H1 (cell line): ENCODE measurements at regions not wholly inside any gene's neighbourhood (a gene's known extent, or its start where the extent isn't known, plus 50 kb on each side); places are given as distances from the start of the nearest gene placed in this dataset.

Experiments
- TF ChIP-seq, protein P1 (sequence below), 3 experiments: IDR thresholded peaks; 1 replicate in 2 of 3; 2 replicates in 1 of 3; pipeline versions ENCODE4 v1.5.1 to v1.6.1; 2011; ENCODE audit warnings: low read length in 3 of 3, mild to moderate bottlenecking in 3 of 3, inconsistent platforms in 2 of 3, low read depth in 1 of 3, moderate library complexity in 1 of 3; ENCODE audit not compliant: insufficient read depth in 1 of 3; ENCODE audit errors: control extremely low read depth in 1 of 3

DNA sequence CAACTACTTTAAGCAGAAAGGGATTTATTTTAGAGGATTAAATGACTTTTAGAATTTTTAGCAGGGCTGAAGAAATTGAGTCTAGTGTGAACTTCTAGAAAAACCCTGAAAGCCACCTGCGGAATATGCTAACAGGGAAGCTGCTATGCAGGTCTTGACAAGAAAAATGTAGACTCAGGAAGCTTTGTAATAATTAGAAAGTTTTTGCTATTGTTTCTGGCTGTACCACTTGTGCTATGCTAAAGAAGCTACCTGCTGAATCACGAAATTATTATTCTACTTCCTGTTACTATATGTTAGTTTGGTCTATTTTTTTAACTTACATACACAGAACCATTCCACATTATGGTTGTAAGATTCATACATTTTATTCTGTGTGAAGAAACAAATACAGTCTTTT, 74.0 kb upstream of the CHSY3 start (continued):
- TF ChIP-seq, protein P1, sequence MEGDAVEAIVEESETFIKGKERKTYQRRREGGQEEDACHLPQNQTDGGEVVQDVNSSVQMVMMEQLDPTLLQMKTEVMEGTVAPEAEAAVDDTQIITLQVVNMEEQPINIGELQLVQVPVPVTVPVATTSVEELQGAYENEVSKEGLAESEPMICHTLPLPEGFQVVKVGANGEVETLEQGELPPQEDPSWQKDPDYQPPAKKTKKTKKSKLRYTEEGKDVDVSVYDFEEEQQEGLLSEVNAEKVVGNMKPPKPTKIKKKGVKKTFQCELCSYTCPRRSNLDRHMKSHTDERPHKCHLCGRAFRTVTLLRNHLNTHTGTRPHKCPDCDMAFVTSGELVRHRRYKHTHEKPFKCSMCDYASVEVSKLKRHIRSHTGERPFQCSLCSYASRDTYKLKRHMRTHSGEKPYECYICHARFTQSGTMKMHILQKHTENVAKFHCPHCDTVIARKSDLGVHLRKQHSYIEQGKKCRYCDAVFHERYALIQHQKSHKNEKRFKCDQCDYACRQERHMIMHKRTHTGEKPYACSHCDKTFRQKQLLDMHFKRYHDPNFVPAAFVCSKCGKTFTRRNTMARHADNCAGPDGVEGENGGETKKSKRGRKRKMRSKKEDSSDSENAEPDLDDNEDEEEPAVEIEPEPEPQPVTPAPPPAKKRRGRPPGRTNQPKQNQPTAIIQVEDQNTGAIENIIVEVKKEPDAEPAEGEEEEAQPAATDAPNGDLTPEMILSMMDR (IDR thresholded peaks at IDR 0.05; ENCODE audit: control extremely low read depth in 1 of 3, insufficient read depth in 1 of 3, low read depth in 1 of 3, low read length in 3 of 3) = no peak
- TF ChIP-seq, all 59 proteins: peak for 0
